ENCODE measurements at regions not wholly inside any gene's neighbourhood (a gene's known extent, or its start where the extent isn't known, plus 50 kb on each side); places are given as distances from the start of the nearest gene placed in this dataset.
A peak's percentile ranks its signal among the peaks of the same experiment; 100 is the strongest.
"Not testable (repeated sequence)": the region's sequence is repeated elsewhere in the genome, so short reads cannot be mapped to it uniquely, and the experiment has no call there.

- no peak for DNase-seq (ENCODE audit: low read depth in 2 of 2)
These were observed 1389.6 kb downstream of the KCNT2 start for GRCh38 chr1:195218428-195219212.

GRCh38 chr1:195202241-195202640, 1406.0 kb downstream of the KCNT2 start:
- no peak for DNase-seq (ENCODE audit: low read depth in 2 of 2)

DNA sequence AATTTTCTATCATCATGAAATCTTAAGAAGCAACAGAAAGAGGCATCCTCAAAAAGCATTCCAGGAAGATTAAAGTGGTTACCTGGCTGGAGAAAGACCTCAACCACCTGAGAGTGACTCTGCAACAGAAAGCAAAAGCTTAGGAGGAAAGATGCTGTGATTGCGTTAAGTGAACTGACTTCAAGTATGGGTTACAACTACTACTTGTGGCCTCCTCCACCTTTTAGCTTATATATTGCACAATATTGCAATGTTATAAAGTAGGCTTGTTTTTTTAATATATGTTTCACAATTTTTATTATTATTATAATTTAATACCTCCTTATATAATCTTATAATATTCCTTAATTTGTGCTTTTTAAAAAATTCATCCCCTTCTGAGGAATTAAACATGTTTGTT, 1407.5 kb downstream of the KCNT2 start:
- DNase-seq (ENCODE audit: low read depth in 2 of 2), result no peak

DNA sequence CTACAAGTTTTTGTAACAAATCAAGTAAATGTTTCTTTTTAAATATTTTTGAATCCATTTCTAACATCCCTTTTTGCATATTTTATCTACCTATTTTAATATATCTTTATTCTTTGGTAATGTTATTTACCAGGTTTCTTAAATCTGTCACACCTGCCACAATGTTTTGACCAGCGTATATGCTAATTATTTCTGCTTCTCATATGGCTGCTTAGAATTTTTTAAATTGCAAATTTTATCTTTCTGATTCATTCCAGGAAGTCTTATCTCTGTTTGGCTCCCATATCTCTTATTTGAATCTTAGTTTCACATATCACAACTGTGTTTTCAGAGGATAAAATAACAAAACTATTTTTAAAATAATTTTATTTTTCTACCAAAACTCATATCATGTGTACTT, 1411.1 kb downstream of the KCNT2 start:
- no peak for DNase-seq (ENCODE audit: low read depth in 2 of 2)

- DNase-seq (ENCODE audit: low read depth in 2 of 2), result peak in 1 of 2 donors; percentile 10
These were observed 1412.7 kb downstream of the KCNT2 start for GRCh38 chr1:195195423-195196057.

DNA sequence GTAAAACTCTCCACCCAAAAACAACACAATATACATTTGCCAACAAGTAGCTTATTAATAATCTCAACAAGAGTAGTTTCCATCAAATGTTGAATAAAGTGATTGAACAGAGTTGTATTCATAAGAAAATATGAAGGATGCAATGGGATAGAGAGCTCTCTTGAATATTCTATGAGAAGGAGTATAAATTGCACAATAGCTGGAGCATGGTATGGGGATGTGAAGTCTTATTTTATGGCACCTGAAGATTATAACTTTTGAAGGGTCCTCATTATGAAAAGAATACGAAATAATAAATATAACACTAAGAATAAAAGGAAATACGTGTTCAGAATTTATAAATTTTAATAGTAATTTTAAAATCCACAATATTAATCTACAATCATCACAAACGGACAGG, 1415.1 kb downstream of the KCNT2 start:
- no peak for DNase-seq (ENCODE audit: low read depth in 2 of 2)

DNA sequence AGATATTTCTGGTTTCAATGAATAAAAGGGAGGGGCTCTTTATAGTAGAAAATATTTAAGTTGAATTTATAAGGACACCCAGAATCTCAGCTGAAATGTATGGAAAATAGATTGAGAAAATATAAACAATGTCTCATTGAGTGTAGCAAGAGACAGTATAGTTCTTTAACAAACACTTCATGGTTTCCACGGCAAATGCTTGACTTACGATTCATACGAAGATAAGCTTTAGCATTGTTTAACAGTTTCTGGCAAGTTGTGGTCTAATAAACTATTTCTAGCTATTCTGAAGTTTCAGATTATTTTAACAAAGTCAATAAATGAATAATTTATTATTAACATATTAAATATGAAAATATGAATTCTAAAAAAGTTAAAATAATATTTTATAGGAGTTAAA, 1419.4 kb downstream of the KCNT2 start:
- no peak for DNase-seq (ENCODE audit: low read depth in 2 of 2)

DNA sequence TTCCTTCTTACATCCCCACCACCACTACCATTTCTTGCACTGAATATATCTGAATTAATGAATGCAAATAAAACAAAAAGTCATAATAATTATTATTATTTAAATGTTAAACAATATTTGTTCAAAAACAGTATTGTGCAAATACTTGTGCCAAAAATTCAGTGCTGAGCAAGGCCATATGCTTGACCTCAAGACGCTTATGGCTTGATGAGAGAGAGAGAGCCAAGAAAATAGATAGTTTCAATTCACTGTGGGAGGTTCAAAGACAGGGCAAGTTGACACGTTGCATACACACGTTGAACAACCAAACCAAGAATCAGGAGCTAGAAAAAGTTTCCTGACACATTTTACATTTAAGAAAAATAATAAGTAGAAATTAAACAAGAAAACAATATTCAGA, 1421.7 kb downstream of the KCNT2 start:
- no peak for DNase-seq (ENCODE audit: low read depth in 2 of 2)

DNA sequence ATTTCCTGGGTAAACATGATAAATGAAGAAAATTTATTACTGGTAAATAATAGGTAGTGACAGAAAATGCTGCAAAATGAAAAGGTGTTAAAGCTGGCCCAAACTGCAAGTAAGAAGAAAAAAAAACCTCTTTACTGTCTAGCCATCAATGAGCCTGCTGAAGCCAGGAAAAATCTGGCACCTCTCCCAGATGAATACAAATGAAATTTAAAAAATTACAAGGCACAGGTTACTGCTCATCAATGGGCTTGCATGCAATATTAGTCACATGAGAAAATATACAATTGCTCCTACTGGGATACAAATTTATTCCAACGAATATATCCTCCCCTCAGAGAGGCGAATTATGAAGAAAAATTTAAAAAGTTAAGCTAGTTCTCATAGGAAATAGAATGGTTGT, 1422.5 kb downstream of the KCNT2 start:
- no peak for DNase-seq (ENCODE audit: low read depth in 2 of 2)

DNA sequence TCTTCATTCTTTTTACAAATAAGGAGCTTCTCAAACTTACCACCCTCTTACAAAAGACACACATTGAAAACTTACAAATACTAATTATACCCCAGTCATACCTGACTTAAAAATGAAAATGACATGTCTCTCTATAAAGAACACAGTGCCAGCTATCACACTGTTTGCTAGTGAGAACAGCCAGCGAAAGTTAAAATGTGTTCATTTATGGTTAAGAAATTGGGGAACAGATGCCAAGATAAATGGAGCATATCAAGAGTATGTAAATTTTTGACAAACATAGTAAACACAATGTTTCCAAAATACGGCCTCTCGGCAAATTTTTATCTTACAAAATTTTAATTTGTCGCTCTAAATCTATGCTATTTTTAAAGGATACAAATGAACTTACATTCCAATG, 1422.9 kb downstream of the KCNT2 start:
- no peak for DNase-seq (ENCODE audit: low read depth in 2 of 2)

GRCh38 chr1:195173753-195174152, 1434.5 kb downstream of the KCNT2 start:
- DNase-seq (ENCODE audit: low read depth in 2 of 2), result no peak

- DNase-seq (ENCODE audit: low read depth in 2 of 2), result not testable (repeated sequence)
These were observed 1448.4 kb downstream of the KCNT2 start for GRCh38 chr1:195159795-195160194.

- no peak for DNase-seq (ENCODE audit: low read depth in 2 of 2)
These were observed 1450.1 kb downstream of the KCNT2 start for GRCh38 chr1:195158091-195158490.

DNA sequence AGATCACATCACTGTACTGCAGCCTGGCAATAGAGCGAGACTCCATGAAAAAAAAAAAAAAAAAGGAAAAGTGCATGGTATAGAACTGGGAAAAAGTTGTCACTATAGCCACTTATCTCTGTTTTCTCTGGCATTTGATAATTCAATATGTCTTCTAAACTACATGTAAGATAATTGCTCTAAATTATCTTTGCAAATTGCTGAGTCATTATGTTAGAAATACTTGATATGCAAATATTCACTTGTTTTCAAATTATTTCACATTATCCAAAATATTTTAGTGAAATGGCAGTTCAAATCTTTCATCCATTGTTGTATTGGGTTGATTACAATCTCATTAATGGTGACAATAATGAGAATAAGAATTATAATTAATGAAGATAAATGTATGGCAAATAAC, 1455.1 kb downstream of the KCNT2 start:
- no peak for DNase-seq (ENCODE audit: low read depth in 2 of 2)

DNA sequence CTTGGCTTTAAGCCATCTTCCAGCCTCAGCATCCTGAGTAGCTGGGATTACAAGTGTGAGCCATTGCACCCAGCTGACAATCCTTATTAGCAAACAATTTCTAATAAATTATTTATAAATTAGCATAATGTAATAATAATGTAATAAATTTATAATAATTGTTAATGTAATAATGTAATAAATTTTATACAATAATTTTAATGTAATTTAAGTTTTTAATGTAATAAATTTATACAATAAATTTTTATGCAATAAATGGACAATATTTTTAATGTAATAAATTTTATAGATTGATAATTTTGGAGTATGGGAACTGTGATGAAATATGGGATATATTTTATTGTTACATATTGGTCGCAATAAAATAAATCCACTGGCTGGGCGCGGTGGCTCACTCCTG, 1457.5 kb downstream of the KCNT2 start:
- DNase-seq (ENCODE audit: low read depth in 2 of 2), result no peak

DNA sequence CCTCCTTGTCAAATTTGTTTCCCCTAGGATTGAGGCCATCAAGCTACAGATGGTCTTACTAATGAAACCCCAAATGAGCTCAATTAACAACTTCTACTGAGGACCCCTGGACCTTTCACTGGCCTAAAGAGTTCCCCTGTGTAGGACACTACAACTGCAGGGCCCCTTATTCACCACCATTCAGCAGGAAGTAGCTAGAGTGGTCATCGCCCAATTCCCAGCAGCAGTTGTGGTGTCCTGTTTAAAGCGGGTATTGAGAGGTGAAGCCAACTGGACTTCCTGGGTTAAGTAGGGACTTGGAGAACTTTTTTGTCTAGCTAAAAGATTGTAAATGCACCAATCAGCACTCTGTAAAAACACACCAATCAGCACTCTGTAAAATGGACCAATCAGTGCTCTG, 1466.9 kb downstream of the KCNT2 start:
- DNase-seq (ENCODE audit: low read depth in 2 of 2), result no peak

DNA sequence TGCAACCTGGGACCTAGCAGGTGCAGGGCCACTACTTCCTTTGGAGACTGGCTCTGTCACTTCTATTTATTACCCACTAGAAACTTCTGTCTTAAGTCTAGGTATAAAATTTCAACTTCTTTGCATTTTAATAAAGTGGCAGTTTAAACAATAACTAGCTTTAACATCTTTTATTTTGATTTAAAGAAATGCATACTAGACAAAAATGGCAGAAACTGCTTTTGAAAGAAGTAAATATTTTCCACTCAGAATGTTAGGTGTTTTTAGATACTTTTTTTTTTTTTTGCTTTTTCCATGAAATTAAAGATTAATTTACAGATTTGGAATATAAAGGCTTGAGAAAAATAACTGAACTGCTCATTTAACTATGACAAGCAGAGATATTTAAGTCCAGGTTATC, 1477.6 kb downstream of the KCNT2 start:
- no peak for DNase-seq (ENCODE audit: low read depth in 2 of 2)

DNA sequence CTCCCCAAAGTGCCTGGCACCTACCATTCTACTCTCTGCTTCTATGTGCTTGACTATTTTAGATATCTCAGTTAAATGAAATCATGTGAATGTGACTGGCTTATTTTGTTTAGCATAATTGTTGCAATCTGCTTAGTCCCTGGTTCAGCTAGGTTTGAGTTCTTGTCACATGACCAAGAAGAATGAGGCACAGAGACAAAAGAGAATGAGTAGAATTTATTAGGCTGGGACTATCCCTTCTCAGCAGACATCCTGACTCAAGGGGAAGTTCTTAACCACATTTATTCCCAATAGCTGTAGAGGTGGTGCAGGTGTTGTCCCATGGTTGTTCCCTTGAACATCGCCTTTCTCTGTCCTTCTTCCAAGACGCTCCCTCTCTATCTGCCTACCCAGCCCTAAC, 1485.7 kb downstream of the KCNT2 start:
- no peak for DNase-seq (ENCODE audit: low read depth in 2 of 2)

DNA sequence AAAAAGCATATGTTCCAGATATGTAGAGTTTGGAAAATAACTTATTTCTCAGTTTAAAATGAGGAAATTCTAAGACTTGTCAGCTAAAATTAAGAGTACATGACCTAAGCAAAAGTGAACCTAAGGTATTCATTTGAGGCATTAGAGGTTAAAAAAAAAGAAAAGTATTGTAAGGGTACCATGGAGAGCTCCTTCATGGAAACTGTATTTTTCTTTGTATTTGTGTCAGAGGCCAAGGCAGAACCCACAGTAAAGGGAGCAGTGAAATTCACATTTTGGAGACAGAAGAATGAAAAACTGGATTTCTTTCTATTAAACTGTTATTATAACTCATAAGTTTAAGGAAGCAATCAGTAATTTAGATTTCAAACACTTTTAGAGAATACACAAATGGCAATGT, 1494.8 kb downstream of the KCNT2 start:
- DNase-seq (ENCODE audit: low read depth in 2 of 2), result no peak

GRCh38 chr1:195105773-195106172, 1502.5 kb downstream of the KCNT2 start:
- DNase-seq (ENCODE audit: low read depth in 2 of 2), result no peak

GRCh38 chr1:195105281-195105680, 1503.0 kb downstream of the KCNT2 start:
- no peak for DNase-seq (ENCODE audit: low read depth in 2 of 2)

DNA sequence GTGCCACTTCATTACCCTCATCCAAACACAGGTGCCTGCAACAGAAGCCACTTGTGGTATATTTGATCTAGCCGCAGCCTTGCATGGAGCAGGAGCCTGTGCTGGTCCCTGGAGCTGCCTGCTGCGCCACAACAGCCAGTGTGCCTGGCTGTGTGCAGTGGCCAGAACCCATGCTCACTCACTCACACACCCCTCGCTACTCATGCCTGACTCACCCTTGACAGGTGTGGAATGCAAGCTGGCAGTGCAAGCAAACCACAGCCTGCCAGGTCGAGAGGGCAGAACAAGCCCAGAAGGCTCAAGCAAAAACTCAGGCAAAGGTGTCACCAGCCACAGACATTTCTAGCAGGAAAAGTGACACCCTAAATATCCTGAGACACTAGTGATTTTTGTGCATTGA, 1510.9 kb downstream of the KCNT2 start:
- DNase-seq (ENCODE audit: low read depth in 2 of 2), result no peak

DNA sequence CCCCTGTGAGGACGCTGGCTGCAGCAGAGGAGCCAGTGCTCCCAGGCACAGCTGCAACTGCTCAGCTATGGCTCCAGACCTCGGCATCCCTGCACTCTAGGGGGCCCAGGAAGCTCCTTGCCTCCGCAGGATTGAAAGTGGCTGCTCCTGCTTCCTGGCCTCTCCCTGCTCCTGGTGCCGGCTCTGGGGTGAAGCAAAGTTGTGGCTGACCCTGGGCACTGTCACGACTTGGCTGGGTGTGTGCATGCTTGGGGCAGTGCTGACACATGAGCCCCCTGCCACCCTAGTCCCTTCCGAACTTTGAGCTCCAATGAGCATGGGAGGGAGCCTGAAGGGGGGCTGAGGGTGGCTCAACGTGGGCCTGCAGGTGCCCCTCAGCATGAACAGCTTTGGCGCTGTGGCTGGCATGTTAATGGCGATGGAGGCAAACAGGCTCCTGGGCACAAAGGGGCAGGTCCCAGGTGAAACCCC, 1512.2 kb downstream of the KCNT2 start:
- DNase-seq (ENCODE audit: low read depth in 2 of 2), result no peak

DNA sequence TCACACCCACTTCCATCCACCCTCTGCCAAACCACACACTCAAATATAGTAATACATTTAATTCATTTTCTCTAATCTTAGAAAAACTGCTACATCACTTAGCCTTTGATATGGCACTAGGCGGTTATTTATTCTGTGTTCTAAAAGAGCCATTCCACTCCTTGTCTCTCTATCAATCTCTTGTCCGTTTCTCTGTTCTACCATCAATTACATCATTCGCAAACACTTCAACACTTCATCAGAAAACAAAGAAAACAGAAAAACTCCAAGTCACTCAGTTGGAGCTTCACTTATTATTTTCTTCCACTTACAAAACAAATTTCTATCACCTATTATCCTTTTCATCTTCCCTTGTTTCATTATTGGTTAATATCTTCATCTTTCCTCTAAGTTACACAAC, 1523.0 kb downstream of the KCNT2 start:
- no peak for DNase-seq (ENCODE audit: low read depth in 2 of 2)

Measured in stimulated activated CD4-positive, alpha-beta T cell treated with anti-CD3 and anti-CD28 coated beads, Interleukin-15, amount 100 ng/mL, for 48 hours (primary cell).